Stimulated activated effector memory CD8-positive, alpha-beta T cell treated with anti-CD3 and anti-CD28 coated beads, Interleukin-12 subunit alpha, Interleukin-12 subunit beta, amount 100 ng/mL, for 72 hours (primary cell): ENCODE measurements at regions not wholly inside any gene's neighbourhood (a gene's known extent, or its start where the extent isn't known, plus 50 kb on each side); places are given as distances from the start of the nearest gene placed in this dataset.

ENCODE experiments used
- ATAC-seq: fragments of 150-1000 bp; cut with Tn5 transposase; 2 replicates; pipeline ENCODE4 v1.10.0; 2021
- DNase-seq, 2 donors: peaks; one replicate each; pipeline ENCODE4 v3.0.0; 2021 to 2022; ENCODE audit warnings: low spot score in 2 of 2
- H3K27ac Mint-ChIP-seq: one replicate; pipeline ENCODE4 v1.8.0; 2022; ENCODE audit warnings: mild to moderate bottlenecking, mixed read lengths
- H3K36me3 Mint-ChIP-seq: one replicate; pipeline ENCODE4 v1.8.0; 2022; ENCODE audit warnings: mild to moderate bottlenecking, mixed read lengths
- H3K4me1 Mint-ChIP-seq: one replicate; pipeline ENCODE4 v1.8.0; 2022; ENCODE audit warnings: mixed read lengths
- H3K4me3 Mint-ChIP-seq: one replicate; pipeline ENCODE4 v1.8.0; 2022; ENCODE audit warnings: mild to moderate bottlenecking, mixed read lengths
- H3K9me3 Mint-ChIP-seq: one replicate; pipeline ENCODE4 v1.8.0; 2022; ENCODE audit warnings: mixed read lengths

- DNase-seq (no peak), ATAC-seq (no peak)
- peaks cover 8% of the 10 kb centered on the region for H3K9me3 Mint-ChIP-seq
- no peak overlapping the region for H3K4me3 Mint-ChIP-seq
- no peak overlapping the region for H3K27ac Mint-ChIP-seq
- H3K4me1 Mint-ChIP-seq = no peaks in the 10 kb centered on the region
- H3K36me3 Mint-ChIP-seq = no peaks in the 10 kb centered on the region
Measured at GRCh38 chr6:167643223-167643622, 183.5 kb upstream of the AFDN start.

GRCh38 chr6:167643716-167644115, 183.0 kb upstream of the AFDN start:
- ATAC-seq (no peak), DNase-seq (no peak)
- no peak overlapping the region for H3K27ac Mint-ChIP-seq
- H3K36me3 Mint-ChIP-seq = no peaks in the 10 kb centered on the region
- H3K9me3 Mint-ChIP-seq = peaks cover 8% of the 10 kb centered on the region
- H3K4me3 Mint-ChIP-seq = no peak overlapping the region
- no peaks in the 10 kb centered on the region for H3K4me1 Mint-ChIP-seq

- ATAC-seq (no peak), DNase-seq (no peak)
- H3K27ac Mint-ChIP-seq = no peak overlapping the region
- H3K4me1 Mint-ChIP-seq = no peaks in the 10 kb centered on the region
- H3K9me3 Mint-ChIP-seq = peaks cover 8% of the 10 kb centered on the region
- no peaks in the 10 kb centered on the region for H3K36me3 Mint-ChIP-seq
- no peak overlapping the region for H3K4me3 Mint-ChIP-seq
Measured at GRCh38 chr6:167644412-167645132, 182.1 kb upstream of the AFDN start.

- Mint-ChIP-seq H3K9me3 (peaks cover 8% of the 10 kb centered on the region), H3K4me1 (no peaks in the 10 kb centered on the region), H3K27ac (no peak overlapping the region), H3K4me3 (no peak overlapping the region), H3K36me3 (no peaks in the 10 kb centered on the region)
- ATAC-seq (no peak), DNase-seq (no peak)
Measured at GRCh38 chr6:167645368-167645767, 181.3 kb upstream of the AFDN start.

GRCh38 chr6:167647306-167647705, 179.4 kb upstream of the AFDN start:
- H3K4me3 Mint-ChIP-seq = no peak overlapping the region
- no peak for DNase-seq
- no peak for ATAC-seq
- H3K4me1 Mint-ChIP-seq = no peaks in the 10 kb centered on the region
- H3K9me3 Mint-ChIP-seq = no peaks in the 10 kb centered on the region
- H3K27ac Mint-ChIP-seq = no peak overlapping the region
- no peaks in the 10 kb centered on the region for H3K36me3 Mint-ChIP-seq

- no peaks in the 10 kb centered on the region for H3K9me3 Mint-ChIP-seq
- no peaks in the 10 kb centered on the region for H3K4me1 Mint-ChIP-seq
- ATAC-seq (peak; percentile 17), DNase-seq (no peak)
- H3K36me3 Mint-ChIP-seq = no peaks in the 10 kb centered on the region
- H3K4me3 Mint-ChIP-seq = no peak overlapping the region
- no peak overlapping the region for H3K27ac Mint-ChIP-seq
Measured at GRCh38 chr6:167647737-167648470, 178.8 kb upstream of the AFDN start.

GRCh38 chr6:167648501-167649278, 178.0 kb upstream of the AFDN start:
- no peak for ATAC-seq
- no peak overlapping the region for H3K4me3 Mint-ChIP-seq
- H3K9me3 Mint-ChIP-seq = no peaks in the 10 kb centered on the region
- no peaks in the 10 kb centered on the region for H3K4me1 Mint-ChIP-seq
- no peak for DNase-seq
- no peaks in the 10 kb centered on the region for H3K36me3 Mint-ChIP-seq
- H3K27ac Mint-ChIP-seq = no peak overlapping the region

- Mint-ChIP-seq H3K4me1 (no peaks in the 10 kb centered on the region), H3K9me3 (no peaks in the 10 kb centered on the region), H3K4me3 (no peak overlapping the region), H3K36me3 (no peaks in the 10 kb centered on the region), H3K27ac (no peak overlapping the region)
- no peak for DNase-seq
- no peak for ATAC-seq
Measured at GRCh38 chr6:167649476-167649875, 177.2 kb upstream of the AFDN start.

- DNase-seq (no peak), ATAC-seq (no peak)
- Mint-ChIP-seq H3K4me3 (no peak overlapping the region), H3K9me3 (no peaks in the 10 kb centered on the region), H3K36me3 (no peaks in the 10 kb centered on the region), H3K4me1 (no peaks in the 10 kb centered on the region), H3K27ac (no peak overlapping the region)
Measured at GRCh38 chr6:167650730-167651317, 175.9 kb upstream of the AFDN start.

- Mint-ChIP-seq H3K4me1 (no peaks in the 10 kb centered on the region), H3K36me3 (no peaks in the 10 kb centered on the region), H3K27ac (no peak overlapping the region), H3K4me3 (no peak overlapping the region), H3K9me3 (no peaks in the 10 kb centered on the region)
- peak; percentile 11 for ATAC-seq
- no peak for DNase-seq
Measured at GRCh38 chr6:167651318-167652041, 175.2 kb upstream of the AFDN start.

- Mint-ChIP-seq H3K27ac (no peak overlapping the region), H3K4me3 (no peak overlapping the region), H3K9me3 (no peaks in the 10 kb centered on the region), H3K4me1 (no peaks in the 10 kb centered on the region), H3K36me3 (no peaks in the 10 kb centered on the region)
- ATAC-seq (no peak), DNase-seq (no peak)
Measured at GRCh38 chr6:167652042-167652700, 174.5 kb upstream of the AFDN start.

- no peaks in the 10 kb centered on the region for H3K4me1 Mint-ChIP-seq
- peak; percentile 6 for ATAC-seq
- no peak overlapping the region for H3K27ac Mint-ChIP-seq
- H3K36me3 Mint-ChIP-seq = no peaks in the 10 kb centered on the region
- DNase-seq = no peak
- no peaks in the 10 kb centered on the region for H3K9me3 Mint-ChIP-seq
- no peak overlapping the region for H3K4me3 Mint-ChIP-seq
Measured at GRCh38 chr6:167652701-167653095, 174.0 kb upstream of the AFDN start.

GRCh38 chr6:167653561-167653960, 173.2 kb upstream of the AFDN start:
- Mint-ChIP-seq H3K4me1 (no peaks in the 10 kb centered on the region), H3K27ac (no peak overlapping the region), H3K36me3 (no peaks in the 10 kb centered on the region), H3K9me3 (no peaks in the 10 kb centered on the region), H3K4me3 (no peak overlapping the region)
- DNase-seq (no peak), ATAC-seq (no peak)

GRCh38 chr6:167654389-167654788, 172.3 kb upstream of the AFDN start:
- Mint-ChIP-seq H3K4me3 (no peak overlapping the region), H3K36me3 (no peaks in the 10 kb centered on the region), H3K9me3 (no peaks in the 10 kb centered on the region), H3K4me1 (no peaks in the 10 kb centered on the region), H3K27ac (no peak overlapping the region)
- ATAC-seq (no peak), DNase-seq (no peak)
